NCI-H146 (cell line): ENCODE measurements at regions not wholly inside any gene's neighbourhood (a gene's known extent, or its start where the extent isn't known, plus 50 kb on each side); places are given as distances from the start of the nearest gene placed in this dataset.
"Not testable (repeated sequence)": the region's sequence is repeated elsewhere in the genome, so short reads cannot be mapped to it uniquely, and the experiment has no call there.

ENCODE experiments used
- DNase-seq: peaks from one replicate; lab custom pipeline; 2025; lab: John Stamatoyannopoulos, UW

GRCh38 chr5:102617191-102618187 is 118.7 kb upstream of the SLCO6A1 start:
- no peak for DNase-seq

DNA sequence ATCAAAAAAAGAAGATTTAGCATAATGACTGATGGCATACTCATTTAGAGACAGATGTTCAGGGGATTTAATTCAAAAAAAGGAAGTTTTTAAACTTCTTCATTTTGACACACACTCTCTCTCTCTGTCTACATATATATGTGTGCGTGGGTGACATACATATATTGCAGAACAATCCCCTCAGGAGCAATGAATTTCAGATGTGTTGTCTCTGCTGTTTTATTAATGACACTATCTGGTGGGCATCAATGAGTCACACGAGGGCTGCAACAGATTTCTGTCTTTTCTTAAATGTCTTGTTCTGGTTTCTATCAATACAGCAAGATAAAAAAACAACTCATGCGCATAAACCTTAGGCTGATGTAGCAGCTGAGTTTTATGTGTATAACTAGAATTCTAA is 123.5 kb upstream of the SLCO6A1 start:
- no peak for DNase-seq

- no peak for DNase-seq
Observed at GRCh38 chr5:102623329-102624065, 124.7 kb upstream of the SLCO6A1 start.

DNA sequence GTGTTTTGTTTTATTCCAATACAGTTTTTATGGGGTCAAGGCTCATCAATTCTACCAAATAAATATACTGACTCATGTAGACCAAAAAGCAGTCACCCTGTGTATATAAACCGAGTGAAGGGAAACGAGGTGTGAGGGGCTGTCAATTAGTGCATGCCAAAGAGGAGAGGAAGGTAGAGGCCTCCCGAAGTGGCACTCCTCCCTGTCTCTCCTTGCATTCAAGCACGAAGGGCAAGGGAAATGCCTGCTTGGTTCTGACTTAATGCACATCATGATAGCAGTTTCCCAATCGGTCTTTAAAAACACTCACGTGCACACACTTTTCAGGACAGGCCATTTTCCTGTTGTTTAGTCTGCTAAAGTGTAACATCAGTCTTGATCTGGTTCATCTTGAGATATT is 125.6 kb upstream of the SLCO6A1 start:
- no peak for DNase-seq

- DNase-seq, result no peak
Observed at GRCh38 chr5:102625468-102625867, 126.7 kb upstream of the SLCO6A1 start.

GRCh38 chr5:102625928-102626327 is 127.1 kb upstream of the SLCO6A1 start:
- no peak for DNase-seq

DNA sequence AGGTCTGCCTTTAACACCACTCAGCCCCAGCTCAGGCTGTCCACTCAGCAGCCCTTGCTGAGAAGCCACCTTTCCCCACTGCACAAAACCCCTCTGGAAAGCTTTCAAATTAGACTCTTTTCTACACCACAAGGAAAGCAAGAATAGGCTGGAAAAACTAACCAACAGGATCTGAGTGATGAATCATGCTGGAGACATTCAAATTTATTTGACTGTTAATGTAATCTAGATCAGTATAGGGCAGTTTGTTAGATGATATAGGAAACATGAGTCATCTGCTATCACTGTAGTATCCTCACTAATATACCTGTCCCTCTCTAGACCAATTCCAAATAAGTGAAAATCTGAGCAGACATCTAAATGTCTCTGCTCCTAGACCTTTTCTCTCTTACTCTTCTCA is 127.8 kb upstream of the PAM start:
- no peak for DNase-seq

GRCh38 chr5:102628441-102629175 is 126.5 kb upstream of the PAM start:
- DNase-seq, result no peak

GRCh38 chr5:102629827-102630605 is 125.1 kb upstream of the PAM start:
- DNase-seq, result no peak

- DNase-seq, result not testable (repeated sequence)
Observed at GRCh38 chr5:102635399-102635798, 119.7 kb upstream of the PAM start.

GRCh38 chr5:102638316-102638715 is 116.8 kb upstream of the PAM start:
- no peak for DNase-seq

- DNase-seq, result no peak
Observed at GRCh38 chr5:102638912-102639652, 116.0 kb upstream of the PAM start.

- no peak for DNase-seq
Observed at GRCh38 chr5:102649731-102650130, 105.4 kb upstream of the PAM start.

- DNase-seq, result no peak
Observed at GRCh38 chr5:102651466-102651865, 103.6 kb upstream of the PAM start.

- DNase-seq, result no peak
Observed at GRCh38 chr5:102654559-102655349, 100.4 kb upstream of the PAM start.

DNA sequence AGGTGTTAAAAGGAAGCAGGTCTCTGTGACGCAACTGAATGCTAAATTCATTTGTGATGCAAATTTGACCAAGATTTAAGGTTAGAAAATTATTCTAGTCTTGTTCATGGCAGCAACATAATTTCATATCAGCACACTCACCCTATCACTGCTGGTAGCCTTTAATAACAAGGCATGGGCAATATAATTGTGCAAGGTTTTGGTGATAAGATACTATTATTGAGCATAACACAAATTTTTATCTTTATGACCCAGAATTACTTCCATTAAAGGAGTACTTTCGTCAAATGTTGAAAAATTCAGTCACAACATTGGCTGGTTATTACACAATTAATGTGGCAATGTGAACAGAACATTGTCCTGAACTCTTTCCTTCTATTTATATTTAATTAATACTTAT is 96.0 kb upstream of the PAM start:
- no peak for DNase-seq

GRCh38 chr5:102660111-102660510 is 95.0 kb upstream of the PAM start:
- DNase-seq, result no peak

- no peak for DNase-seq
Observed at GRCh38 chr5:102663749-102664530, 91.2 kb upstream of the PAM start.

DNA sequence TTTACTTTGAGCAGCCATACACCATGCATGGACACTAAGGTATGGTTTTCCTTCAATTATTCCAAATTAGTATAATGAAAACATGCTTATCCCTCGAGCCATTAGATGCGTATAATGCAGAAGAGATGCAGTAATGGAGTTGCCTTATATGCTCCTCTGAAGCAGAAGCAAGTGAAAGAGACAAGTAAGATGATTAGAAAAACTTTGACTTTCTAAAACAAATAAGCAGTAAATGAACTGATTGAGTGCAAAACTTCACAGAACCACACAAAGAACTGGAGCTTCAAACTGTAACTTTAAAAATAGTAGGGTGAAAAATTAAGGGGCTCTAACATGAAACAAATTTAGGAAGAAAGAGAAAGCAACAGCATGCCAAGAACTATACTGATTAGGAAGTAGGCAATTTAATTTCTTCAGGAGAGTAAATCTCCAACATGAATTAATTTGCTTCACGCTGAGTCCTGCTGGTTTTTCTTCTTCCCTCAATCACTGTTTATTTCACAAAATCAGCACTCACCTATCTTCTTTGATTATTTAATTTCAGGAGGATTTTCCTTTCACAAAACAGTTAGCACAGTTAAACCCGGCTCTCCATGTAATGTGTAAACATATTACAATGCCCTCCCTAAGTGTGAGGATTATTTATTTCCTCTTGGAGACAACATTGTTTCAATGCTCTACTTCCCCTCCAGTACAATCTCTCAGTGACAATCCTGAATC is 90.3 kb upstream of the PAM start:
- DNase-seq, result peak; percentile 29
